GM12878 (cell line): ENCODE measurements at regions not wholly inside any gene's neighbourhood (a gene's known extent, or its start where the extent isn't known, plus 50 kb on each side); places are given as distances from the start of the nearest gene placed in this dataset.

Experiments
- ATAC-seq: fragments of 200-7000 bp; cut with Tn5 transposase; 3 replicates; pipeline ENCODE4 v1.9.1; 2020; ENCODE audit warnings: mild to moderate bottlenecking, moderate library complexity
- BruUV-seq: library from RNA; stranded (reverse); fragments of 400-500 nt; replicated peaks from 2 replicates; lab custom pipeline; 2021; lab: Mats Ljungman, UMichigan
- CTCF ChIA-PET: fragments of 300-600 bp; sonication (Branson Sonifier 250); formaldehyde crosslinking; extraction: SDS; loops from one replicate; lab custom pipeline; 2021; ENCODE audit warnings: inconsistent platforms; lab: Yijun Ruan, JAX
- POLR2A ChIA-PET: fragments of 350-600 bp; formaldehyde crosslinking; extraction: SDS; loops from one replicate; lab custom pipeline; 2021; ENCODE audit warnings: inconsistent platforms; lab: Charles Lee
- RAD21 ChIA-PET: fragments of 300-600 bp; sonication (Branson Sonifier 250); formaldehyde crosslinking; loops from one replicate; lab custom pipeline; 2023; ENCODE audit warnings: antibody characterized with exemption; ENCODE audit not compliant: unreplicated experiment; lab: Charles Lee
- SMC1A ChIA-PET: fragments of 300-600 bp; sonication (Branson Sonifier 250); formaldehyde crosslinking; loops from one replicate; lab custom pipeline; 2023; ENCODE audit not compliant: unreplicated experiment, uncharacterized antibody; lab: Charles Lee
- DNase-seq: peaks from one replicate; pipeline ENCODE4 v3.0.0-alpha.2; 2011; ENCODE audit warnings: low read depth, low spot score
- FAIRE-seq: peaks from 3 replicates; lab custom pipeline; 2011; peaks lifted over from hg19 to GRCh38; lab: Jason Lieb, UNC
- H2AFZ ChIP-seq: 2 replicates; pipeline ENCODE4 v1.6.0; 2011; ENCODE audit warnings: low read depth, low read length, control low read depth; ENCODE audit not compliant: control insufficient read depth
- H3K27ac ChIP-seq: 2 replicates; pipeline ENCODE4 v1.5.1; 2011; ENCODE audit warnings: control low read depth; ENCODE audit not compliant: control insufficient read depth, insufficient read depth
- H3K27me3 ChIP-seq, 2 experiments: replicated peaks in 1 of 2; 2 replicates each; pipeline versions ENCODE4 v1.6.0 to v1.6.1; 2011; ENCODE audit warnings: low read length in 1 of 2; ENCODE audit not compliant: control insufficient read depth in 2 of 2, insufficient read depth in 2 of 2
- H3K36me3 ChIP-seq, 2 experiments: 2 replicates each; pipeline ENCODE4 v1.5.1; 2011; ENCODE audit warnings: low read length in 1 of 2; ENCODE audit not compliant: control insufficient read depth in 2 of 2, insufficient read depth in 2 of 2
- H3K4me1 ChIP-seq: 2 replicates; pipeline ENCODE4 v1.6.1; 2011; ENCODE audit warnings: mild to moderate bottlenecking, low read length, moderate library complexity, mixed read lengths; ENCODE audit not compliant: control insufficient read depth, insufficient read depth
- H3K4me2 ChIP-seq: 2 replicates; pipeline ENCODE4 v1.6.0; 2011; ENCODE audit warnings: control low read depth; ENCODE audit not compliant: control insufficient read depth, insufficient read depth
- H3K4me3 ChIP-seq: fragments of 200-600 bp; sonication (generic); 2 replicates; pipeline ENCODE4 v1.5.1; 2016
- H3K79me2 ChIP-seq: 2 replicates; pipeline ENCODE4 v1.6.0; 2011; ENCODE audit warnings: low read length; ENCODE audit not compliant: control insufficient read depth, insufficient read depth
- H3K9ac ChIP-seq: 2 replicates; pipeline ENCODE4 v1.8.0; 2011; ENCODE audit warnings: low read length, control low read depth, mixed read lengths; ENCODE audit not compliant: control insufficient read depth, insufficient read depth
- H3K9me3 ChIP-seq: replicated peaks from 3 replicates; pipeline ENCODE4 v1.5.1; 2011; ENCODE audit warnings: mild to moderate bottlenecking, low read length; ENCODE audit not compliant: control insufficient read depth, insufficient read depth
- H4K20me1 ChIP-seq: 2 replicates; pipeline ENCODE4 v1.6.0; 2011; ENCODE audit not compliant: control insufficient read depth, insufficient read depth
- CEBPZ ChIP-seq: fragments of 150-350 bp; IDR thresholded peaks from 2 replicates; pipeline ENCODE4 v1.6.1; 2016; ENCODE audit warnings: low read depth, low read length
- SIN3A ChIP-seq: IDR thresholded peaks from 2 replicates; pipeline ENCODE4 v1.6.1; 2012; ENCODE audit warnings: low read depth, low read length, improper control_type of control experiment
- whole genome bisulfite sequencing: methylation state at CpG from one replicate; pipeline ENCODE4 v1.1.6; 2016; ENCODE audit warnings: low lambda C conversion rate; ENCODE audit not compliant: insufficient replicate concordance, insufficient coverage; ENCODE audit errors: missing lambda C conversion rate; 5-methylcytosine and 5-hydroxymethylcytosine counted together
- in situ Hi-C: fragments of 300-500 bp; cut with MboI; formaldehyde crosslinking; loops from 9 replicates; pipeline ENCODE4 v1.14.3; 2018; ENCODE audit warnings: mixed read lengths
- intact Hi-C: fragments of 100-400 bp; cut with micrococcal nuclease; formaldehyde crosslinking; loops from one replicate; pipeline ENCODE4 v1.14.2; 2022; ENCODE audit not compliant: unreplicated experiment
- TF ChIP-seq, protein P1 (sequence below): fragments of 450-650 bp; IDR thresholded peaks from 2 replicates; pipeline ENCODE4 v1.6.1; 2017; ENCODE audit warnings: low read depth, mild to moderate bottlenecking, moderate library complexity

- no peak for FAIRE-seq
- POLR2A ChIA-PET, result no interaction called here
Measured at GRCh38 chr17:74031316-74032090, 172.0 kb upstream of the RPL38 start.

More at GRCh38 chr17:74031316-74032090, 172.0 kb upstream of the RPL38 start:
- DNase-seq (no peak), ATAC-seq (no peak)
- Histone ChIP-seq H3K79me2 (no peaks in the 10 kb centered on the region), H2AFZ (no peak overlapping the region), H3K4me3 (no peak overlapping the region), H3K4me2 (no peak overlapping the region), H3K4me1 (no peaks in the 10 kb centered on the region), H3K9ac (no peak overlapping the region), H4K20me1 (no peaks in the 10 kb centered on the region; the same call in 1 of the 2 replicates)
- in situ Hi-C loops, result no loop called here
- WGBS, result 28% methylated on average over 17 of the region's 17 CpGs
- SMC1A ChIA-PET, result no interaction called here
- intact Hi-C loops, result no loop called here
- TF ChIP-seq, protein P1, sequence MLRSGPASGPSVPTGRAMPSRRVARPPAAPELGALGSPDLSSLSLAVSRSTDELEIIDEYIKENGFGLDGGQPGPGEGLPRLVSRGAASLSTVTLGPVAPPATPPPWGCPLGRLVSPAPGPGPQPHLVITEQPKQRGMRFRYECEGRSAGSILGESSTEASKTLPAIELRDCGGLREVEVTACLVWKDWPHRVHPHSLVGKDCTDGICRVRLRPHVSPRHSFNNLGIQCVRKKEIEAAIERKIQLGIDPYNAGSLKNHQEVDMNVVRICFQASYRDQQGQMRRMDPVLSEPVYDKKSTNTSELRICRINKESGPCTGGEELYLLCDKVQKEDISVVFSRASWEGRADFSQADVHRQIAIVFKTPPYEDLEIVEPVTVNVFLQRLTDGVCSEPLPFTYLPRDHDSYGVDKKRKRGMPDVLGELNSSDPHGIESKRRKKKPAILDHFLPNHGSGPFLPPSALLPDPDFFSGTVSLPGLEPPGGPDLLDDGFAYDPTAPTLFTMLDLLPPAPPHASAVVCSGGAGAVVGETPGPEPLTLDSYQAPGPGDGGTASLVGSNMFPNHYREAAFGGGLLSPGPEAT, result no peak
- TF ChIP-seq CEBPZ (no peak), SIN3A (no peak)
- TF ChIP-seq, all 136 proteins: peak for 0
- ChIA-PET RAD21 (no interaction called here), CTCF (no interaction called here)
- H3K36me3 ChIP-seq, result no peaks in the 10 kb centered on the region
- H3K9me3 ChIP-seq, result no peaks in the 10 kb centered on the region
- no peak overlapping the region for H3K27ac ChIP-seq
- peaks cover 0 to 3% of the 10 kb centered on the region in 2 experiments for H3K27me3 ChIP-seq
- no TSS peak for BruUV-seq
